NCI-H1092 (cell line): ENCODE measurements at regions not wholly inside any gene's neighbourhood (a gene's known extent, or its start where the extent isn't known, plus 50 kb on each side); places are given as distances from the start of the nearest gene placed in this dataset.

Experiments
- DNase-seq: peaks from one replicate; lab custom pipeline; 2025; lab: John Stamatoyannopoulos, UW

DNA sequence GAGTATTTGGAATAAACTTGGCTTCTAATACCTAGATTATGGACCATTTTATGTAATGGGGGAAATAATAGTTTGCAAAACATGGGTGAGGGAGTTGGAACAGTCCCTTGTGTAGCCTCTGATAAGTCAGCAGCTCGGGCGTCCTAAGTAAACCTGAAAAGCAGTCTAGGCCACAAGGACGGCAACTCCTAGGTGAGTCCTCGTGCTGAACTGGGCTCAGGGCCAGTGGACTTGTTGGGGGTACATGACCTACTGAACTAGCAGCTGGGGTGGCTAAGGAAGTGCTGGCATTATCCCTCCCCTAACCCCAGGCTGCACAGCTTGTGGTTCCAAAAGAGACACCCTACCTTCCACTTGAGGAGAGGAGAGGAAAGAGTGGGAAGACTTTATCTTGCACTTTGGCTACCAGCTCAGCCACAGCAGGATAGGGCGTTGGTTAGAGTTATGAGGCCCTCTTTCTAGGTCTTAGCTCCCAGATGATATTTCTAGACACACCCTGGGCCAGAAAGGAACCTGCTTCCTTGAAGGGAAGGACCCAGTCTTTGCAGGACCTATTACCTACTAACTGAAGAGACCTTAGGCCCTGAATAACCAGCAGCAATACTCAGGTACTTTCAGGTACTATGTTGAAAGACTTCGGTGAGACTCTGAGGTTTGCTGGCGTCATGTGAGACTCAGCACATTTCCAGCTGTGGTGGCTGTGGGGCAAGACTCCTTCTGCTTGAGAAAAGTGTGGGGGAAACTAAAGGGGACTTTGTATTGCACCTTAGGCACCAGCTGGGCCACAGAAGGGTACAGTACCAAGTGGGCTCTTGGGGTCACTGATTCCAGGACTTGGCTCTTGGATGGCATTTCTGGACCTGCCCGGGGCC is 71.0 kb downstream of the AQP4 start:
- no peak for DNase-seq

DNA sequence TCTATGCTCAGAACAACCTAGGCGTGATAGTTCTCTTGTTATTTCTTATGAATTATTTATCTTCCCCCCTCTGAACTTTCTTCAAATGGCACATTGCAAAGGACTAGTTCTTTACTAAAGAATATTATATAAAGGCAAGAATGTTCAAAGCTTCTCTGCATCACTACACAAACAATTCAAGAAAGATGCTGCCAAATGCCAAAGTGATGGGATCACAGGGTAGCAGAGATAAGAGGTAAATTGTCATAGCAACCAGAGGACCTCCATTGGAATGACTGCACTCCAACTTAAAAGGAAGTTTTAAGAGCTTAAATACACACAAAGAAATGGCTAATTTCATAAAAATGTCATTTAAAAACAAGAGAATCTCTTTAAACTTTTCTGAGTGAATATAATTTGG is 72.8 kb downstream of the AQP4 start:
- DNase-seq = no peak

DNA sequence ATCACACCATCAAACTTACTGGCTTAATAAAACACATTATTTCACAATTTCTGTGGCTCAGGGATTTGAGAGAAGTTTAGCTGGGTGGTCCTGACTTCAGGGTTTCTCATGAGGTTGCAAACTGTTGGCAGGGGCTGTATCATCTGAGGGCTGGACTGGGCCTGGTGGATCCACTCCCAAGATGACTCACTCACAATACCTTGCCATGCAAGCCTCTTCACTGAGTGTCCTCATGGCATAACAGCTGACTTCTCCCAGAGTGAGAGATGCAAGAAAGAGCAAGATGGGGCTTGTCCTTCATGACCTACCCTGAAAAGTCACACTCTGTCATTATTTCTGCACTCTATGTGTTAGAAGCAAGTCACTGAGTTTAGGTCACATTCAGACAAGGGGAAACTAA is 73.8 kb downstream of the AQP4 start:
- no peak for DNase-seq

DNA sequence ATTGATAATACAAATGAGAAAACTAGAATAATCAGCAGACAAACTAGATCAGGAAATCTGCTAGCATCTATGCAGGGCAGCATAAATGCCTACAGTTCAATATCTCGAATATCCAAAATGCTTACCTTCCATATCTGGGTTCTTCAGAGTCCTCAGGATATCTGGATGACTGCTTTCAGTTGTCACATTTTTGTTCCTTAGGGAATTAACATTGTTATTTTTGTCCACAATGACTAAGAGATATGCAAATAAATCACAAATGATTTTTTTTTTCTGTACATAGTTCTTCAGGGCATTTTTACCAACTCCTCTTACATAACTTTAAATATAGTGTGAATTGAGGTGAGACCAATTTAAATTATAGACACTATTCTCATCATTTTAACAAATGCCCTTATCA is 80.9 kb downstream of the AQP4 start:
- no peak for DNase-seq

DNA sequence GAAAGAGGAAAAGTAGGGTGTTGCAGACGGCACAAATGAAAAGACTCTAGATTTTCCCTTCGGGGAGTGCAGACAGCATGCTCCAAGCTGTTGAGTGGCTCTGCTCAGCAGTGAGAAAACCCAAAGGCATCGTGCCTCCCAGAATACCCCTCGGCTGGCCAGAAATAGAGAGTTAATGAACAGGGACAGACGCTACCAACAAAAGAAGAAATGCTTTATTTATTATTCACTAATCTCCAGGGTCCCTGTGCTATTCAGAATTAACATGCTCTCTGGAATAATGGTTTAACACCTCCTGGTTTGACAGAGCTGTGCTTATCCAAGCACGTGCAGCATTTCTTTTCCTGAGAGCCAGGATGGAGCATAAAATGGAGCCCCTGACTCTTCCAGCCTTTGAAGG is 82.3 kb downstream of the AQP4 start:
- DNase-seq = no peak

DNA sequence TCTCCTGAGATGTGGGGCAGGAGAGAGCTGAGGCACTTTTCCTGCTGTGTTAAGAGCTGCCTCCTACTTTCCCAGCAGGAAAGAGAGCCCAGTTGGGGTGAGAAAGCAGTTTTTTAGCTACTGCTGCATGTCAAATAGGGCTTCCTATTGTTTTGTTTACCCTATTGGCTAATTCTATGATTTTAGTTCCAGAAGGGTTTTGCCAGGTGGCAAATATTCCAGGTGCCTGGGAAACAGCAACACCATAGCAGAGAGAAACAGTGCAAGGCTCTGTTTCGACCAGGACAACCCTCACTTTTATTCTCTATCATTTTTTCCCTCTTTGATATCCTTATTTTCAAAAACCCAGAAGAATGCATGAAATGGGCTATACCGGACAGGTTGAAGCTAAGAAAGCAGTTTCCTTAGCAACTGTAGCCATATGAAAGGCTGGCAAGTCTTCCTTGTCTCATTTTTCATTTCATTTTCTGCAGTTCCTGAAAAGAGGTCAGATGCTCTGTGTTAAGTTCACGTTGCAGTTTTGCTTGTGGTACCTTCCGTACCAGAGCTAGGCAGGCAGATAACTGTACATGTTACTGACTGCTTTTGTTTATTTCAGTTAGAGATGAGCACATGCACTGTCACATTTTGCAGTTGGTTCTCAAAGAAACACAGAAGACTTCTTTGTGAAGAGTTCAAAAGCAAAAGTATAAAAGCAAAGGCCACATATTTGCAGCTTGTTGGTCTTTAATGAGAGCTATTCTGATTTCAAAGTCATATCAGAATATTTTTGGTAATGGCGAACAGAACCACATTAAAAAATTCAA is 84.8 kb downstream of the AQP4 start:
- DNase-seq = no peak

DNA sequence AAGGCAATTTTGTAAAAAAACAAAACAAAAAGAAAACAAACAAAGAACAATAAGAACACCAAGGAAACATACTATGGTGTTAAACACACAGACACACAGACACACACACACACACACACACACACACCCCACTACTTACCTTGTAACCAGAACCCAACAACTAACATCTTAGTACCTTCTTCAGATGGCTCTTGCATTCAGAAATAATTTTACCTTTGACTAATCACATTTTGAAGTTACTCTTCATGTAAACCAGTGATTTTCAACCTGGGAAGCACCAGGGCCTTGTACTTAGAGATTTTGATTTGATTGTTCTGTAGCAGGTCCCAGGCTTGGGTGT is 87.5 kb downstream of the AQP4 start:
- DNase-seq = no peak

DNA sequence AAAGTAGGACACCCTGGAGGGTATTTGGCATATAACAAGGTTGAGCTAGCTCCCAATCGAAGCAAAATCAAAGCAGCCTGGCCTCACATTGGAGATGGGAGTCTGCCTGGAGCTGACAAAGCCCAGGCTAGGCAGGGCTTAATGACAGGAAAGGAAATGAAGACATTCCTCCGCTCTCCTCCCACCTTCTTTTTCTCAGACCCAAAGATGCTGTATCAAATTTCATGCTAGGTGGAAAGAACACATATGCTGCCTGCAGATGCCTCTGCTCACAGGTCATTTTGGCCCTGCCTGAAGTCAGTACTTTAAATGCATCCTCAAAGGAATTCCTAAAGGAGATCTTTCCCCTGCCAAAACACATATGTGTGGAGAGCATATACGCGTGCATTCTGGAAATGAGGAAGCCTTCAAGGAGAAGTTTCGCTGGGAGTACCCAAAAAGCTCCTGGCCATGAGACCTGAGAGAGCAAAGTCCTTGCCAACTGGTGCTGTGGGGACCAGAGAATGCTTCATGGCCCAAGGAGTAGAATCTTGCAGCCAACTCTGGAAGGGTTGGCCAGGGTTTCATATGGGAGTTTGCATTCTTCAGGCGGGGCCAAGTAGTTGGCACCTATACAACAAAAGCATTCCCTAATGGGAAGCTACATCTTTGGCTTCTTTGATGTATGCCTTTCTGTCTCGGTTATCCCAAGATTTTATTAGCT is 88.0 kb downstream of the AQP4 start:
- no peak for DNase-seq

DNA sequence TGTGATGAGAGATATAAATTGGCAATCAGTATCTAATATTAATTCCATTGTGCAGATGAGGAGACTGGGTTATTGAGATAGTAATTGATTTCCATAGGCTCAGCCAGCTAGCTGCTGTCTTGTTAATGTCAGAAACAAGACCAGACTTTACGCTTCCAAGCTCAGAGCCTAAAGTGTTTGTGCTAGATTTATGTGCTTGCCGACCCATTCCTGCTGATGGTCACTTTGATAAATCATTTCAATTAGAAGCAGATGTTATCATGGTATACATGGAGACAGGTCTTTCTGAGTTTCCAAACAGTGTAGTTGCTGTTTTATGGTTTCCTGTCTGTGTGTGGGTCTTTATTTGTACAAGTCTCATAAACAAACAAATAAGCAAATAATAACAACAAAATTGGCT is 92.8 kb downstream of the AQP4 start:
- no peak for DNase-seq

DNA sequence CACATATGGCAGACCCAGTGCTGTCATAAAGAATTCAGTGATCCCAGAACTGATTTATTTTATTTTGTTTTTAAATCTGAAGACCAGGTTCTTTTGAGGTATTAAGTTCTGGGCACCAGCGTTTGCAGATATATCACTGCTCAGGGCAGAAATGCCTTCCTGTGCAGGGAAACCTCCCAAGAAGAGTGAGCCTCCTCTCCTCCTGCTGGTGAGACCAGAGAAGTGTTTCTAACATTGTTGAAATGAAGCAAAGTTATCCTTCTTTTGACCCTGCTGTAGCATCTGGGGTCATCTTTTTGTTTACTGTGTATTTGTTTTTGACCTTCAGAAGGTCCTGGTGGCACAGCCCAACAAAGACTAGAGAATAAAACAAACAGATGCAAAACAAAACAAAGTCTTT is 94.0 kb downstream of the AQP4 start:
- no peak for DNase-seq

DNA sequence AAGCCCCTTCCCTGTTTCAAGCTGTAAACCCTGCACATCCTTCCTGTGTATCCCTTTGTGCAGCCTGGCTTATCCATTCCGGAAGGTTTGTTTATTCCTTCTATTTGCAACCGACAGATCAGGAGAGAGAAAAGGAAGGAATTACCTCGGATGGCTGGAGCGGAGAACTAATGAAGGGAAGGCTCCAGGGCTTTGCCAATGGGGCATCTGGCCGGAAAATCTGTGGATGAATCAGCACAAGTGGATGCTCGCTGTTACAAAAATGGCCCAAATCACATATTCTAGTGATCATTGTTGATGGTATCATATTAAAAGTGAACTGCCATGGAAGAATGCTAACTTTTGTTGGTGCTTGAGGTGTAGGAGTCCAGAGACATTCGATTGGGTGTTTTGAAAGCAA is 97.1 kb downstream of the AQP4 start:
- DNase-seq = no peak

DNA sequence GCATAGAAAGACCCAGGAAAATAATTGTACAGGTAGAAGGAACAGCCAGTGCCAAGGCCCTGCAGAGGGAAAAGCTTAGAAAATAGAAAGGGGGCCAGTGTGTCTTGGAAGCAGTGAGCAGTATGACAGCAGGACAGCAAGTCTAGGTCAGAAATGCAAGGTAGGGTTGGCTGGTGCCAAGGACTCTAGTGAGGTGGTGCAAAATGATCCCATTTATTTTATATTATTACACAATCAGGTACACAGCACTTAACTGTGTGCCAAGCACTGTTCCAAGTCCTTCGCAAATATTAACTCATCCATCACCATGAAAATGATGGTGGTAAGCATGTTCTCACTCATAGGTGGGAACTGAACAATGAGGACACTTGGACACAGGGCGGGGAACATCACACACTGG is 100.0 kb downstream of the AQP4 start:
- DNase-seq = no peak

DNA sequence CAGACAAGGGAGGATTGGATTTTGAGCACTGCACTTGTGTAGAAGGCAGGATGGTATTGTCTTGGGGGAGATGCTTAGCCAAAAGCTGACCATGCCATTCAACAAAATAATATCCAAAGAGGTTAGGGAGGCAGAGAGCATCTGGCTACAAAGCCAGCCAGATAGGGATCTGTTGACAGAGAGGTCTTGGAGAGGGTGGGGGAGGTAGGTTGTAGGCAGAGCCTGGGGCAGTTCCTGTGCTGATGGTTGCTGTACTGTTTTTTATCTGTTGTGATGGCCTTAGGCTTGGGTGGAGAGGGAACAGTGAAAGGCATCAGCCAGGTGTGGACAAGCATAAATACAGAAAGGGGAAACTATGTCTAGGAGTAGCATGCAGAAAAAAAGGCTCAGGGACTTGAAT is 100.9 kb downstream of the AQP4 start:
- DNase-seq = no peak

DNA sequence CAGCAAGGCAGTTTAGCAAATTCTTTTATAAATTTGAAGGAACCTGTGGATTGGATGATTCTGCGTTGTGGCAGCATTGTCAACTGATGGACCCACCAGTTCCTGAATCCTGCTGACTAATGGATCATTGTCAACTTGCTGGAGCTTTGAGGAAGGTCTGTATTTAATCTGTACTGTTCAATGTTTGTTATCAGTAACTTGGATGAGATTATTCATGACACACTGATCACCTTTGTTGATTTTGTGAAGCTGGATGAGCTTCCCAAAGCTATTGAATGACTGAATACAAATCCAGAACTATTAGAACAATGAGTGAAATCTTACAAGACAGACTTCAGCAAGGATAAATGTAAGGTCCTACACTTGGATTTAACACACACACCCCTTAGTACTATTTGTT is 101.3 kb downstream of the AQP4 start:
- DNase-seq = no peak

DNA sequence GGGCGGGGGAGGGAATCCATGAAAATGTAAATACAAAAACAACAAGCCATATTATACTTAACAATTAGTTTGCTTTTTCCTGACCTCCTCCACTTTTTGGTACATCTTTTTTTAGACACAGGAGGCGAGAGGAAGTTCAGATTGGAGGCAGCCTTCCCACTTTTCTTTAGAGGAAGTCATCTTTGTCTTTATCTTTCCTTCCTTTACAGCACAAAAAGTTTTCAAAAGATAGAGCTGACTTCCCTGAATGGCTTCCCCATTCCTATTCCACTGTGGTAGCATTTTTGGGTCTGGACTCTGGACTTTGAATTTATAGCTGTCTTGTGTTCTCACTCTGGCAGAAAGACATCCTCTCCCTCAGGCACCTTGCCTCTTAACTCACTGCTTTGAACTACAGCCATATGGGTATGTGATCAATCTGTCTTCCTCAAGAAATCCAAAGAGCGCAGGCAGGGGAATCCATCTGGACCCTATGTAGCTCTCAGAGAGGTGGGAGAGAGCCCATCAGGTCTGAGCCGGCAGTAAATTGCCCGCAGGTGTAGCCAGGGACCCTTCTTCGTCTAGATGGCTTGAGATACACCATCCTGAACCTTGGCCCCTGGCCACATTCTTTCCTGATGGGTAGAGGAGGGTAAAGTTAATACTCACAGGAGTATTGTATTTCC is 101.9 kb downstream of the AQP4 start:
- no peak for DNase-seq

DNA sequence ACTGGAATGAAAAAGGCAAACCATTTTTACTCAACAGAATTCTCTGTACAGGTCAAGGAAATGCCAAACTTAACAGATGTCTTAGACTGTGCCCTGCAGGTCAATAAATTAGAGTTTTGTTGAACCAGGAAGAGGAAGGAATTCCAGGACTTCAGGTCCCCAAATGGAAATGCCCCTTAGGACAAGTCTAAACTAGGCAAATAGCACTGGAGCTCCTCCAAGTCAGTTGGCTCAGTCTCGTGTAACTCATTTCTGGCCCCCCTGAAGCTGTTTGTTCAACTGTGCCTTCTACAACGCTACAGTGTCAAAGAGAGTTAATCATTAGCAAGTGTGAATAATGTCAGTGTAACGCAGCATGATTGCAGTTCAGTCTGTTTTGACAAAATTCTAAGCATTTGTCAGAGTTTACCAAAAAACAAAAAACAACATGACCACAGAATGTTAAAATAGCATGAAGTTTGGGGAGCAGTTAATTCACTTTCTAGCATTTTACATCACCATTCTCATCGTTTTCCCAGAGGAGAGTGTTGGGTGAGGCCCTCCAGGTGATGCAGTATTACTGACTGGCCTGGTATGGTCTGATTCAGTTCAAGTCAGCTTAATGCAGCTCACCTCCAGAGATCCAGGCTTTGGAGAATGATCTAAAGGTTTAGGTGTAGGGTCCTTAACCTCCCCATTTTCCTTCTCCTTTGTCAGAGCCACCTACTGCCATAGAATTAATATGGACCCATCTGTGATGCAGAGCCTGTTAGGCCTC is 108.1 kb downstream of the AQP4 start:
- no peak for DNase-seq

DNA sequence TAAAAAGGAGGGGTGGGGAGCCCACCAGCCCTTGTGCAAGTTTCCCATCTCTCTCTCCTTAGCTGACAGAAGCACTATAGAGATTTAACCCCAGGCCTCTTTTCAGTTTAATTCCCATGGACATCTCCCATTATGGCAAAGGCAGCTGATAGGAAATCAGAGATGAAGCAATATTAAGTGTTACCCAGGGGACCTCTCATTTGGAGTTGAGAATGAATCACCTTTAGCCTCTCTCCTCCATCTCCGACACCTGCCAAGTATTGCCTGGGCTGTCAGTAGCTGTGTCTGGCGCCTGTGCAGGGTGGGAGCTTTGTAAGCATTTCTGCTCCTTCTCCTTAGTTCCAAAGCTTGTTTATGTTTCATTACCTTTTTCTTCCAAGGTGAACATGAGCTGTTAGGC is 109.0 kb downstream of the AQP4 start:
- no peak for DNase-seq

DNA sequence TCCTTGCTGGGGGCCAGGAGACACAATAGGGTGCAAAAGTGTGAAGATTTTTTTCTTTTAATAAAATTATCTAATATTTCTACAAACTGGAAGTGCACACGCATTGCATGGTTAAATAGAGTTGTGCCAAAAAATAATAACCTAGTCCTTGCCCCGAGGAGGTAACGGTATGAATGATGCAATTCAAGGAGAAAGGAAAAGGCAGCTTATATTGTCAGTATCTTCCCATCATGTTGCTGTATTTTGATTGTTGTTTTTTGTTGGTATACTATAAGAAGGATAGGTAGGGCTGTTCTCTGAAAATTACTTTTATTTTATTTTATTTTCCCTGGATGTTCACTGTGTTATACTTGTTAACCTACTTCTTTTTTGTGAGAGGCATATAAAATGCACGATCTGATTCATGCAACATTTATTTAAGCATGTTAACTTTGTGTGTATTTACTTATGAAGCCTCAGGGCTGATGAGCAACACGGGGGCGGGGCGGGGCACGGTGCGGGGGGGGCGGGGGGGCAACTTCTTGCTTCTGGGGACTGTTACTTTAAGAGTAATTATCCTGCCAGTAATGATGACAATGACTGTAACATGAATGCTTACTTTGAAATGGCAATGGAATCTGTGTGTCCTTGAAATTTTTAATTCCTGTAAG is 118.6 kb downstream of the AQP4 start:
- DNase-seq = no peak

DNA sequence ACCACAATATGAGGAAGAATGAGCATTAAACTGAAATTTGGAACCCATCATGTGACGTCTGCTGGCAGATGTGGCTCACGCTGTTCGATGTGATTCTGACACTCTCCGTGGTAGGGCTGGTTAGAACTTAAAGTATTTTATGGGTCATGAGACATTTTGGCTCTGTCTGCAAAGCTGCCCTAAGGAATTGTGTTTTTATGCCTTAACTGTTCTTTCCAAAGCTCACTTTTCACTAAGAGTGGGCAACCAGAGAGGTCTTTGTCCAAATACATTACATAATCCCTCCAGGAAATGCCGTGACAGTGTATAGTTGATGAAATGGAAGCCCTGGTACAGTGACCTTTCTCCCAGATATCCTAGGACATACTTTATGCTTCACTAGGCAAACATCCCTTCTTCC is 119.1 kb downstream of the AQP4 start:
- no peak for DNase-seq

DNA sequence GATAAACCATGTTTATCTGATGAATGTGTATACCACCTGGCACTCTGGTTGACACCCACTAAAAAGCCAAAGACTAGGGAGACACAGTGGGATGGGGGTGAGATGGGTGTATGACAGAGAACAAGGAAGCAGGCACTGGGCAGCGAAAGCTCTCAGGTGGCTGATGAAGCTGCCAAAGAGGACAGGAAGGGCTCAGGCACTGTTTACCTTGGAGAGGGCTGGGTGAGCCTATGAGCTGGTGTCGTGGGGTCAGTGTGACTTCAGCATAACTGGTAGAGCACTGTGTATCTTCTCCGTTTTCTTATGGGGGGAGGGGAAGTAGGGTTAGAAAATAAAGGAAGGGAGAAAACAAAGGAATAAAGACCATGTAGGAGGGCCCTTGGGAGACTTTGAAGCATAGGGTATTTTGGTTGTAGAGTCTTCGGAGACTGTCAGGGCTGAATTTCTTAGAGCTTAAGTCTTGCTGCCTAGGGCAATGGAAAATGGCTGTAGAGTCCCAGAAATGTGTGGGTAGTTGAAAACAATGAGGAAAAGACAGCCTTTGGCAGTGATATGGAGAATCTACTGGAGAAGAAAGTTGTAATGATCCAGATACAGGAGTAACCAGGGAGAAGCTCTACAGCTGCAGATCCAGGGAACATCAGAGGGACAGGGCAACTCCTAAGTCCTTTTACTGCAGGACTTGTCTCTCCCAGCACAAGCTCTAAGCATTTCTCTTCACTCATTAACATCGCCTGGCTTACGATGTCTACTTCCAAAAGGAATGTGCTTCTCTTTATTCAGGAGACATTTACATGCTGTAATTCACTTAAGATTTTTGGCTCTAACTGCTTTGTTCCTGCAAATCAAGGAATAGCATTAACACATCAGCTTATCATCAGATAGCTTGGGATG is 120.0 kb downstream of the AQP4 start:
- no peak for DNase-seq
